ENCODE measurements at regions not wholly inside any gene's neighbourhood (a gene's known extent, or its start where the extent isn't known, plus 50 kb on each side); places are given as distances from the start of the nearest gene placed in this dataset.

DNA sequence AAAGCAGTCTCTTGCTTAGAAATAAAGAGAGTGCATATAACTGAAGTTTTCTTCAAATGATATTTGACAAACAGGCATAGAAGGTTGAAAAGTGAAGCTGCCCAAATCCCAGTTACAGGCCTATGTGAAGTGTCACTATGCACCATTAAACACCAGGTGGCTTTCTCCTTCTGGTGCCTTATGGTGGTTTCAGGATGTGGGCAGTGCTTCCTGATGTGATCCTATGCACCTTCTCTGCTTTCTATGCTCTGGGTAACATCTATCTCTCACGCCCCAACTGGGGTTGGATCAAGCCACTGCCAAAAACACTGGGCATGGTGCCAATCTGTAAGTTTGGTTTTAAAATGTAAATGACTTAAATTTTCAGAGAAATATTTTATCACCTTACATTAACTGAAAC is 744.7 kb downstream of the TUSC7 start:
- TF ChIP-seq, protein P1, sequence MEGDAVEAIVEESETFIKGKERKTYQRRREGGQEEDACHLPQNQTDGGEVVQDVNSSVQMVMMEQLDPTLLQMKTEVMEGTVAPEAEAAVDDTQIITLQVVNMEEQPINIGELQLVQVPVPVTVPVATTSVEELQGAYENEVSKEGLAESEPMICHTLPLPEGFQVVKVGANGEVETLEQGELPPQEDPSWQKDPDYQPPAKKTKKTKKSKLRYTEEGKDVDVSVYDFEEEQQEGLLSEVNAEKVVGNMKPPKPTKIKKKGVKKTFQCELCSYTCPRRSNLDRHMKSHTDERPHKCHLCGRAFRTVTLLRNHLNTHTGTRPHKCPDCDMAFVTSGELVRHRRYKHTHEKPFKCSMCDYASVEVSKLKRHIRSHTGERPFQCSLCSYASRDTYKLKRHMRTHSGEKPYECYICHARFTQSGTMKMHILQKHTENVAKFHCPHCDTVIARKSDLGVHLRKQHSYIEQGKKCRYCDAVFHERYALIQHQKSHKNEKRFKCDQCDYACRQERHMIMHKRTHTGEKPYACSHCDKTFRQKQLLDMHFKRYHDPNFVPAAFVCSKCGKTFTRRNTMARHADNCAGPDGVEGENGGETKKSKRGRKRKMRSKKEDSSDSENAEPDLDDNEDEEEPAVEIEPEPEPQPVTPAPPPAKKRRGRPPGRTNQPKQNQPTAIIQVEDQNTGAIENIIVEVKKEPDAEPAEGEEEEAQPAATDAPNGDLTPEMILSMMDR (IDR thresholded peaks at IDR 0.05; ENCODE audit: extremely low read depth, missing control alignments): no peak
- no peak for DNase-seq (ENCODE audit: low spot score)

DNA sequence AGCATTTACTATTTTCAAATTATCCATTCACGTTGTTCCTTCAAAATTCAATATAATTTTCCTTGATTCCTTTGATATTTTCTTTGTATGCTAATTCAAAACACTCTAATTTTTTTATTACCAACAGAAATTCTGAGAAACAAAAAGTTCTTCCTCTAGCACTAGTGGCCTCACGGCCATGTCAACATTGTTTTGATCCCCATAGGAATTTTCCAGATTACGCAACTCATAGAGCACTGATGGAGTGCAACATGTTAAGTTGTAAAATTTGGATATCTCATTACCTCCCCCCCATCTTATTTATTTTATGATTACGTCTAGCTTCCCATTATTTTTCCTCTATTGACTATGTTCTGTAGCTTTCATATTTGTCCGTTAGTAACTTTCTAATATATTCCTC is 745.3 kb downstream of the TUSC7 start:
- DNase-seq (ENCODE audit: low spot score): no peak
- TF ChIP-seq, protein P1 (IDR thresholded peaks at IDR 0.05; ENCODE audit: extremely low read depth, missing control alignments): no peak

DNA sequence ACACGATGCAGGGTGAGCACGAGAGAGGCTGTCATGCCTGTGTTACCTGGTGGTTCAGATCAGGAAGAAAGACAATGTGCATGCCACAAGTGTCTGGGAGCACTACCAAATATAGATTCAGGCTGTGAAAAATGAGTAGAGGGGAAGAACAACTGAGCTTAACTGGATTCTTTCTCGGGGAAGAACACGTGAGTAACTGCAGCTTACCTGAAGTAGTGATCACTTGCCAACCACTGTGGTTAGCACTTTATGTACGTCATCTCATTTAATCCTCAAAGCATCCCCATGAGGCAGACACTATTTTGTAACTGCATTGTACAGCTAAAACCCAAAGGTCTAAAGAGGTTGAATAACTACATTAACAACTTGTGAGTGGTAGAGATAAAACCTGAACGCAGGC is 746.2 kb downstream of the TUSC7 start:
- TF ChIP-seq, protein P1 (IDR thresholded peaks at IDR 0.05; ENCODE audit: extremely low read depth, missing control alignments): no peak
- DNase-seq (ENCODE audit: low spot score): no peak

DNA sequence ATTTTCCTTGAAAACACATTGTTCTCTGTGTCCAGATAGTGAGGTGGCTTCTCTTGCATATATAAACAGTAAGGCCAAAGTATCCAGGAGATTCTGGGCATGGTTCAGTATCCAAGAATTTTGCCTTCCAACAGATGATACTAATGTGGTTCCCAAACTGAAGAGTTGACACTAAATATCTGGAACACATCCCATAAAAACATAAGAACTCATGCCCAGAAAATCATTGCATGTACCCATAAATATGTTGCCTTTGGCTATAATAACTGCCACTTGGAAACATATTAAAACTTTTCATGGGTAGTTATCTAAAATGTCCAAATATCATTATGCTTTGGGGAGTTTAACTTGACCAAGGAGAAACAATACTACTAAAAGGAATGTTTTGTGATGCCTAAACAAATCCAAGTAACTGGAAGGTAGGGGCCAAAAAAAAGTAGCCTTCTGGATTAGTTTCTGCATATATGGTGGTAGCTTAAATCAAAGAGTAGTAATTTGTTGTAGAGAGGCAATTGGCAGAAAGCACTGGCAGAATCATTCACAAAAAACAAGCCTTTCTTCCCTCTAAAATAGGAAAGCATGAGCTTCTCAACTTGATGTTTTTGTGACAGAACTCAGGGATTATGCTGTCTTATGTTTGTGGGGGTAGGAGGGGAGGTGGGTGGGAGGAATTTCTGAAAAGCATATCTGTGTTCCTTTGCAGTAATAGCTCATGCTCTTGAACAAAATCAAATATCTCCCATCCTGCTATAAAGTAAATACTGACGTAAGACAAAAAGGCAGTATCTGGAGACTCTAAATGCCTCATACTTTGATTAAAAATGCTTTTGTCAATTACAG is 753.9 kb downstream of the TUSC7 start:
- TF ChIP-seq, protein P1 (IDR thresholded peaks at IDR 0.05; ENCODE audit: extremely low read depth, missing control alignments): no peak
- no peak for DNase-seq (ENCODE audit: low spot score)

DNA sequence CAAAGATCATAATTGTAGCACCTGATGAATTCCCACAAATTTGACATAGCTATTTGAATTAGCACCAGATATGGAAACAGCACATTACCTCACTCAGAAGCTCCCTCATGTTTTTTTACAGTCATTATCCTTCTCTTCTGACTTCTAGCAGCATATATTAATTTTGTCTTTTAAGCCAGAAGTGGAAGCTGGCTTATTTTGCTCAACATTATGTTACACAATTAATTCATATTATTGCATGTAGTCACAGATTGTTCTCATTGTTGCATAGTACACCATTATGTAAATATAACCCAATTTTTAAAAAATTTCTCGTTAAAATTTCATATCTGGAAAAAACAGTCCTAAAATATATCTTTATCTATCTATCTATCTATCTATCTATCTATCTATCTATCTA is 762.3 kb downstream of the TUSC7 start:
- DNase-seq (ENCODE audit: low spot score): no peak
- TF ChIP-seq, protein P1 (IDR thresholded peaks at IDR 0.05; ENCODE audit: extremely low read depth, missing control alignments): no peak

DNA sequence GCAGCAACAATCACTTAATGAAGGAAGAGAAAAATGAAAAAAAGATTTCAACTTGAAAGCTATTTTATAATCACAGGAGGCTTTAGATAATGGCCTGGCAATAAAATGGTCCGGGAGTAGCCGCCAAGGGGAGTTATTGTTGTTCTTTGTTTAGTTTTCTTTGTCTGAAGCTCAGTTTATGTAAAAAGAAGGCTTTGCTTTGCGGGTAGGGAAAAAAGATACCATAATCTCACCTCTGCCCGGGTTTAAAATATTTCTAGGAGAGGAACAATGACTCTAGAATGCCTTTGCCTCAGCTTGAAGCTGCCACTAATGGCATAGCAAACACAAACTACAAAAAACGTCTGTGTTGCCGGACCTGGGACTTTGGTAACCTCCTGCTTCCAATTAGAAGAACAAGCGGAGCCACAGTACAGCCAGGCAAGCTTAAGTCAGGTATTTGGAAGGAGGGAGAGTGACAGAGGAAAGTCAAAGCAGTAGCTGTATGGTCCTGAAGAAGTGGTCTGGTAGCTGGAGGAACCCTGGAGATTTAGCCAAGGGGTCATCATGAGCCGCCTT is 764.5 kb downstream of the TUSC7 start:
- no peak for DNase-seq (ENCODE audit: low spot score)
- TF ChIP-seq, protein P1 (IDR thresholded peaks at IDR 0.05; ENCODE audit: extremely low read depth, missing control alignments): no peak

DNA sequence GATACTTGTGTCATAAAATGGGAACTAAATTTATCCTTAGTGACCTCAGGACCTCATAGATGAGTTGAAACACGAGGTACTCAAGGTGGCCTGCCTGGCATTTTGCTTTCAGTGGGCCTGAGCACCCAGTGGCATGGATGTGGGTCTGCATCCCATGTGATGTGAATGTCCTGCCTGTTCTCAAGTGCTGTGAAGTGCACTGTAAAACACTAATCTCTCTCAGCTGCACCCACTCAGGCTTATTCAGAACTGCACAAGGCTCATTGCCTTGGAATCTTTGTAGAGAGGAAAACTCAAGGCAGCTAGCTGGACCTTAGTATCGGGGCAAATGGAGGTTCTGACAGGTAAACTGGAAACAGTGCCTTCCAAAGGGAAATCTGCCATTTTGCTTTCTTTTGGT is 767.0 kb downstream of the TUSC7 start:
- DNase-seq (ENCODE audit: low spot score): no peak
- TF ChIP-seq, protein P1 (IDR thresholded peaks at IDR 0.05; ENCODE audit: extremely low read depth, missing control alignments): no peak

Data from GM20000 (cell line).